Lower leg skin (tissue), 4 donors: ENCODE measurements at regions not wholly inside any gene's neighbourhood (a gene's known extent, or its start where the extent isn't known, plus 50 kb on each side); places are given as distances from the start of the nearest gene placed in this dataset.

Experiments
- DNase-seq, 2 donors: peaks; one replicate each; pipeline ENCODE4 v3.0.0-alpha.2; 2019; ENCODE audit warnings: low spot score in 2 of 2
- H3K4me3 ChIP-seq: fragments of 200-600 bp; sonication (generic); 2 replicates; pipeline ENCODE4 v1.5.1; 2017; ENCODE audit warnings: mild to moderate bottlenecking, low read depth; ENCODE audit not compliant: poor library complexity, severe bottlenecking
- CTCF ChIP-seq, 3 donors: fragments of 450-650 bp; IDR thresholded peaks; one replicate each; pipeline ENCODE4 v1.5.1; 2016; ENCODE audit warnings: antibody characterized with exemption in 3 of 3, mild to moderate bottlenecking in 3 of 3, moderate library complexity in 2 of 3
- POLR2A ChIP-seq, 2 donors: fragments of 450-650 bp; IDR thresholded peaks; one replicate each; pipeline ENCODE4 v1.6.1; 2016 to 2017; ENCODE audit warnings: antibody characterized with exemption in 2 of 2, mild to moderate bottlenecking in 1 of 2, moderate library complexity in 1 of 2
- WGBS, 2 donors: methylation state at CpG; one replicate each; pipeline ENCODE4 v1.1.5; 2018; 5-methylcytosine and 5-hydroxymethylcytosine counted together
- intact Hi-C: fragments of 100-400 bp; cut with DNase I; formaldehyde crosslinking; loops from one replicate; pipeline ENCODE4 v1.15.0; 2023; ENCODE audit warnings: low total_unique reads

GRCh38 chr6:169846286-169847056 lies 95.0 kb downstream of the ERMARD start:
- intact Hi-C loops, result no loop called here
- TF ChIP-seq POLR2A (IDR thresholded peaks at IDR 0.05) (no peak), CTCF (IDR thresholded peaks at IDR 0.05) (no peak)
- 84 to 95% methylated on average over 16 to 17 of the region's 17 CpGs for WGBS, 2 donors
- DNase-seq, result peak in 1 of 2 donors; percentile 68
- no peak overlapping the region for H3K4me3 ChIP-seq

GRCh38 chr6:169845426-169846285 lies 94.2 kb downstream of the ERMARD start:
- H3K4me3 ChIP-seq, result no peak overlapping the region
- intact Hi-C loops, result no loop called here
- TF ChIP-seq POLR2A (IDR thresholded peaks at IDR 0.05), result no peak
- no peak for TF ChIP-seq CTCF (IDR thresholded peaks at IDR 0.05)
- 82 to 87% methylated on average over 24 of the region's 24 CpGs for WGBS, 2 donors
- DNase-seq, result peak in 1 of 2 donors; percentile 76

- intact Hi-C loops, result no loop called here
- 86% methylated on average over 9 of the region's 9 CpGs for WGBS, 2 donors
- TF ChIP-seq POLR2A (IDR thresholded peaks at IDR 0.05), result no peak
- no peak overlapping the region for H3K4me3 ChIP-seq
- peak in 1 of 2 donors; percentile 58 for DNase-seq
Observed at GRCh38 chr6:169844946-169845345, 93.5 kb downstream of the ERMARD start.

- whole genome bisulfite sequencing, 2 donors, result 37 to 40% methylated on average over 6 of the region's 6 CpGs
- intact Hi-C loops, result no loop called here
- TF ChIP-seq CTCF (IDR thresholded peaks at IDR 0.05), result no peak
- no peak for TF ChIP-seq POLR2A (IDR thresholded peaks at IDR 0.05)
Observed at GRCh38 chr6:169843991-169844390, 92.6 kb downstream of the ERMARD start.

GRCh38 chr6:169843110-169843509 lies 91.7 kb downstream of the ERMARD start:
- intact Hi-C loops, result no loop called here
- H3K4me3 ChIP-seq, result no peak overlapping the region
- peak in 1 of 2 donors; percentile 42 for DNase-seq
- 84 to 95% methylated on average over 5 of the region's 5 CpGs for WGBS, 2 donors
- TF ChIP-seq CTCF (IDR thresholded peaks at IDR 0.05), result no peak

More at GRCh38 chr6:169843991-169844390, 92.6 kb downstream of the ERMARD start:
- H3K4me3 ChIP-seq, result no peak overlapping the region
- DNase-seq, result peak in 1 of 2 donors; percentile 54

GRCh38 chr6:169841907-169842606 lies 90.6 kb downstream of the ERMARD start:
- intact Hi-C loops, result no loop called here
- DNase-seq, result no peak
- H3K4me3 ChIP-seq, result no peak overlapping the region
- whole genome bisulfite sequencing, 2 donors, result 84 to 87% methylated on average over 13 of the region's 13 CpGs
- no peak for TF ChIP-seq POLR2A (IDR thresholded peaks at IDR 0.05)
- no peak for TF ChIP-seq CTCF (IDR thresholded peaks at IDR 0.05)
